RPMI7951 (cell line): ENCODE measurements at regions not wholly inside any gene's neighbourhood (a gene's known extent, or its start where the extent isn't known, plus 50 kb on each side); places are given as distances from the start of the nearest gene placed in this dataset.

ENCODE experiments used
- DNase-seq: peaks from one replicate; pipeline ENCODE4 v3.0.0-alpha.2; 2012; ENCODE audit warnings: low read depth

GRCh38 chr2:51505533-51505932, 473.6 kb upstream of the NRXN1 start:
- DNase-seq, result no peak

GRCh38 chr2:51490576-51491234, 458.8 kb upstream of the NRXN1 start:
- no peak for DNase-seq

- DNase-seq, result no peak
Observed at GRCh38 chr2:51484605-51485004, 452.7 kb upstream of the NRXN1 start.

DNA sequence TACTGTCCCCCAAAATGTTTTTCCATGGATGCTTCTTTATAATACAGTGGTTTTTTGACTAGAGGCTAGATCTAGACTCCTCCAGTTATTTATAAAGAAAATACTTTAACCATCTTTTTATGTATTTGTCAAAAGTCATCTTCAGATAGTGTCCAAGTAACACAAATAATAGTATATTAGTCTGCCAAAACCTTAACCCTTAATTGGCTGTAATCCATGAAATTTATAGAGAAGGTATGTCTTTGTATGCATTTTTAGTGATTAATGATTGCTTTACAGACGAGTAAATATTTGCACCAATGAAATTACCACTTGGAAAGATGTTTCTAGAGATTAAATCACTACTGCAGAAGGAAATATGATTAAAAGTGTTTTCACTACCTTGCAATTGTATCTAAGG, 451.8 kb upstream of the NRXN1 start:
- DNase-seq, result no peak

DNA sequence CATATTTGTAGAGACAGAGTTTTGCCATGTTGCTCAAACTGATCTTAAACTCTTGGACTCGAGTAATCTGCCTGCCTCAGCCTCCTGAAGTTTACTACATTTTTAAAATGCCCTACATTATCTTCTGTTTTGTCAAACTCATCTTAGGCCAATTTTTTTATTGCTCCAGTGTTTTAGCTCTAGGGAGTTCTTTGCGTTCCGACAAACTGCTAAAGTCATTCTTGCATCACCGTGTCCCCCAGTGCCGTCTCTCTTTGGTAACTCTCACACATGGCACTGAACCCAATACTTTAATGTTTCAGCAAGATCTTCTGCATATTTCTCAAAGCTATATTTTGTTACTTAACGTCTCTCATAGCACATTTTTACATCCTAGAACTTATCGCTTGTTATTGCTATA, 440.9 kb upstream of the NRXN1 start:
- DNase-seq, result no peak

DNA sequence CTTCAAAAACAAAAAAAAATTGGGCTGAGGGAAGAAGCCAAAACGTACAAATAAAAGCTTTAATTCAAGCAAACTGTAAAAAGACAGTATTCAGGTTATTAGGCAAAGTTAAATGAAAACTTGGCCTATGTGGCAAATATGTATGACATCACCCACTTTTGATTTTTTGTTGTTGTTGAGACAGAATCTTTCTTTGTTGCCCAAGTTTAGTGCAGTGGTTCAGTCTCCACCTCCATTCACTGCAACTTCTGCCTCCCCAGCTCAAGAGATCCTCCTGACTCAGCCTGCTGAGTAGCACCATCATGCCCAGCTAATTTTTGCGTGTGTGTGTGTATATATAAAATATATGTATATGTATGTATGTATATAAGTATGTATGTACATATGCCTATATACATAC, 440.4 kb upstream of the NRXN1 start:
- no peak for DNase-seq

- DNase-seq, result no peak
Observed at GRCh38 chr2:51469102-51469501, 437.2 kb upstream of the NRXN1 start.

- no peak for DNase-seq
Observed at GRCh38 chr2:51465326-51465725, 433.4 kb upstream of the NRXN1 start.

DNA sequence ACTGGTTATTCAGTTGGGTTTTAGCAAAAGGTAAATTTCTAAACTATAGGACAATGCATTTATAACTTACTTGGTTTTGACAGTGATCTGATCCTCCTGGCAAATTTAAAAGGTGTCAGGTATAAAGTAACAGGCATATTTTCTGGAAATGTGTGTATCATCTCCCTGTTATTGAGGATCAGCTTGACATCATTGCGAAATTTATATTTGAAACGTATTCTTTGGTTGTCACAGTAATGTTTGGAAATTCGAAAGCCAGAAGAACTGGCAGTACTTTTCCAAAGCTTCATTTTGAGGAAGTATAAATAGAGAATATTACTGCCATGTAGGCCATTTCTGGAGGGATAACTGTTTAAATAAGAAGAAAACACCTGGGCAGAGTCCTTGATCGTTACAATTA, 422.2 kb upstream of the NRXN1 start:
- DNase-seq, result no peak

- no peak for DNase-seq
Observed at GRCh38 chr2:51448911-51449310, 417.0 kb upstream of the NRXN1 start.

- no peak for DNase-seq
Observed at GRCh38 chr2:51441786-51442185, 409.9 kb upstream of the NRXN1 start.

DNA sequence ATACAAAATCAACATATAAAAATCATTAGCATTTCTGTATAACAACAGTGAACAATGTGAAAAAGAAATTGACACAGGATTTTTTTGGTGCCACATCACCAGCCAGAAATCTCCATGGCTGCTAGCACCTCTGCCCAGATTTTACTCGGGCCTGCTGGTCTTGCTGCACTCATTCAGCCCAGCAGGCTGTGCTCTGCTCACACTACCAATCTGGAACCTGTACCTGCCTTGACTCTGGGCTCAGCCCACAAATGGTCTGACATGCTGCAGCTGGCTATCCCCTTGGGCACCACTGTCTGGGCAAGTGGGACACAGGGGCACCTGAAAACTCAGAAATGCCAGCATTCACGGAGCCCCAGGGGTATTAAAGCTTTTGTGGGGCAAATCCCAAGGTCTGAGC, 392.5 kb upstream of the NRXN1 start:
- no peak for DNase-seq

DNA sequence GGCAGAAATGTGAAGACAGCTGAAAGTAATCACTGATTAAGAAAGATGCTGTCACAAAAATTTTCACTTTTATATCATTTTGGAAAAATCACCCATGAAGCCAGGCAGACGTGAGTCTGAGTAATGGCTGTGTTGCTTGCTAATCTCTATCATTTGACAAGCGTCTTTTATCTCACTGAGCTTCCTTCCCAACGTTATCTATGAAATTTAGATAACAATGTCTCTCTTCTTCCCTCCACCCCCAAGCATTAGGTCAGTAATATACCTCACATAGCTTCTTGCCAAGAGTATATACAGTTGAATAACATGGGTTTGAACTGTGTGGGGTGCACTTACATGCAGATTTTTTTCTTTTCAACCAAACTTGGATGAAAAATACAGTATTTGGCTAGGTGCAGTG, 388.6 kb upstream of the NRXN1 start:
- DNase-seq, result no peak

DNA sequence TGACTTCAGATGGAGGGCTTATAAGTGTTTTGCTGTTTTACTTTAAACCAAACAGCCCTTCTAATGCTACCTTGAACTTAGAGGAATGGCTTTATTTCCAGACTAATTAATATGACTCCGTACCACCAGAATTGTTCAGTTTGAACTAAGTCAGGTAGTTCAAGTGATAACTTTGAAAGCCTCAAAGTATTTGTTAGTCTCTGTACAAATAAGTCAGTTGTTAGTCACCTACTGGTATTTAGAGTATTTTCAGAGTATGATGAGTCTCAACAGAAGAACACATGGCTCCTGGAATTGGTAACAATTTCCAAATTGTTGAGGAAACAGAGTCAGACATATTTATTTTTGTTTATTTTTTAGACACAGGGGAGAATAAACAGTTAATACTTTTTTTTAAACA, 381.8 kb upstream of the NRXN1 start:
- DNase-seq, result no peak

DNA sequence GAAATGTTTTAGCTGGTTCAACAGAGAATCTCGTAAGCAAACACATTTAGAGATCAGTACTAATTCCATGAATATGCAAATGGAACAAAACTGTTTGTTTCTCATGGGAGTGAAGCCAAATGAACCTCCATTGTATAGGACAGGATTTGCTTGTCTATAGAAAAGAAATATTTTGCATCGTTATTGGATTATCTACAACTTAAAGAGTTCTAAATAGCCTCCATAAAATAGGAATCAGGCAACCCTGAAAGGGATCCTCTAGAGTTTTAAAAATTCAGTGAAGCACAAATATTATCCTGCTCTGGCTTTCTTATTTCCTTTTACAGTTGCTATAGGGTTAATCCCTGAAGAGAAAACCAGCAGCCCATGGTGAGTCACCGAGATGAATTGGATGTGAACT, 378.4 kb upstream of the NRXN1 start:
- no peak for DNase-seq

DNA sequence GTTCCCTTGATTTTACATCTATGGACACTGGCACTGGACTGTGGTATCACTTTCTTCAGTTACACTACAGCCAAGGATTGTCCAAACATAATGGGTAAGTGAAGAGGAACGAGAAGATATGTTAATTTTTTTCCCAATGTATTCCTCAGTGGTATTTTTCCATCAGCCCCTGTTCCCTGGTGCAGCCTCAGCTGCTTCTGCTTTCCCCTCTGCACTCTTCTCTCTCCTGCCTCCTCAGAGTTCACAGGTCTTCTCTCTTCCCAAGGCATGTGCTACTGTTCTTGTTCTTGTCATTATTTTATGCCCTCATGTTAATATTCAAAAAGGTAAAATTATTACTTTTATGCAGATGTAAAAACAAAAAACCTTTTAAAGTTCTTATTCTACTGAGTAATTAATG, 378.0 kb upstream of the NRXN1 start:
- DNase-seq, result no peak

DNA sequence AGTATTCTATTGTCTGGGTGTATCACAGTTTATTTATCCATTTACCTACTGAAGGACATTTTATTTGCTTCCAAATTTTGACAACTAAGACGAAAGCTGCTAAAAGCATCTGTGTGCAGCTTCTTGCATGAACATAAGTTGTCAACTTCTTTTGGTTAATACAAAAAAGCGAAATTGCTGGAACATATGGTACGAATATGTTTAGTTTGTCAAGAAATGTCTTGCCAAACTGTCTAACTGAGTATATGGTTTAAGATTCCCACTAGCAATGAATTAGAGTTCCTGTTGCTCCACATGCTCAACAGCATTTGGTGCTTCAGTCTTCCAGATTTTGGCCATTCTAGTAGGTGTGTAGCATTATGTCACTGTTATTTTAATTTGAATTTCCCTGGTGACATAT, 372.3 kb upstream of the NRXN1 start:
- DNase-seq, result no peak

GRCh38 chr2:51401546-51401945, 369.6 kb upstream of the NRXN1 start:
- no peak for DNase-seq

DNA sequence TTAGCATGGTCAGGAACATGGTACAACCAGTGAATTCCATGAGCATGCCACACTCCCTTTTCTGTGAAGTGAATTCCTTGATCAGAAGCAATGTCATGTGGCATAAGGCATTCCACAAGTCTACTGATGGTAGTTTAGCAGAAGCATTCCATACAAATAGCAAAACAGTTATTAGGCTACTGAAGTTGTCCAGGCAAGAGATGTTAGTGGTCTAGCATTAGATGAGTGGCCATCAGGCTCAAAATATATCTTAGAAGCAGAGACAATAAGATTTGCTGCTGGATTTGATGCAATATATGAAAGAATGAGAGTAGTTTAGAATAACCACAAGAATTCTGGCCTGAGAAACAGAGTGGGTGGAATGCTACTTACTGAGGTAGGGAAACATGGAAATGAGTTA, 355.3 kb upstream of the NRXN1 start:
- DNase-seq, result no peak

DNA sequence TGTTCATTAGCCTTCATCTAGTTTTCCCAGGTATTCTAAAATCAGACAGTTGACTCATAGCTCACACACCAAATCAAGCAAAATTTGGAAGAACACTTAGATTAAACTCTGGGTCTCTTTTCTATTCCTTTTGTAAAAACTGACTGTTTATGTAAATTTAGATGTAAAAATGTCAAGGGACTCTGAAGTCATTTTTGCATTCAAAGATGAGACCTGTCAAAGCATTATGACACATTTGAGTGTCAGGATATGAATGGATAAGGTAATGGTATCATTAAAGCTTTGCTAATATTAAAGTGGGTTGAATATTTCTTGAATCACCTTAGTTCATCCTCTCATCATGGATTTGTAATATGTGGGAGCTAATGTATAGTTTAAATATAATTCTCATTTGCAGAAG, 348.1 kb upstream of the NRXN1 start:
- DNase-seq, result no peak

- no peak for DNase-seq
Observed at GRCh38 chr2:51368250-51368649, 336.3 kb upstream of the NRXN1 start.

GRCh38 chr2:51350100-51350499, 318.2 kb upstream of the NRXN1 start:
- no peak for DNase-seq

- no peak for DNase-seq
Observed at GRCh38 chr2:51344886-51345285, 313.0 kb upstream of the NRXN1 start.
